Nephron (organoid): ENCODE measurements at regions not wholly inside any gene's neighbourhood (a gene's known extent, or its start where the extent isn't known, plus 50 kb on each side); places are given as distances from the start of the nearest gene placed in this dataset.
A peak's percentile ranks its signal among the peaks of the same experiment; 100 is the strongest.

ENCODE experiments used
- H3K27ac Mint-ChIP-seq, 3 experiments: 2 replicates each; pipeline ENCODE4 v1.8.0; 2020; ENCODE audit warnings: mixed read lengths in 3 of 3, mild to moderate bottlenecking in 2 of 3, moderate library complexity in 1 of 3
- H3K27me3 Mint-ChIP-seq: 2 replicates; pipeline ENCODE4 v1.8.0; 2021; ENCODE audit warnings: low read depth, mild to moderate bottlenecking, moderate library complexity, mixed read lengths
- H3K36me3 Mint-ChIP-seq: 2 replicates; pipeline ENCODE4 v1.8.0; 2020; ENCODE audit warnings: low read depth, mixed read lengths
- H3K4me1 Mint-ChIP-seq: 2 replicates; pipeline ENCODE4 v1.8.0; 2020; ENCODE audit warnings: mixed read lengths
- H3K4me3 Mint-ChIP-seq, 3 experiments: 2 replicates each; pipeline ENCODE4 v1.8.0; 2020; ENCODE audit warnings: mild to moderate bottlenecking in 3 of 3, mixed read lengths in 3 of 3, moderate library complexity in 2 of 3
- H3K9me3 Mint-ChIP-seq: 2 replicates; pipeline ENCODE4 v1.8.0; 2020; ENCODE audit warnings: mixed read lengths
- CTCF ChIP-seq, 3 experiments: fragments of 200-600 bp; sonication (generic); IDR thresholded peaks; one replicate each; pipeline ENCODE4 v1.5.0; 2021; ENCODE audit warnings: antibody characterized with exemption in 3 of 3; ENCODE audit not compliant: unreplicated experiment in 3 of 3

GRCh38 chr2:82395531-82395930 lies 2063.5 kb downstream of the SUCLG1 start:
- Mint-ChIP-seq H3K4me3 (no peak overlapping the region), H3K9me3 (no peaks in the 10 kb centered on the region), H3K27ac (no peak overlapping the region), H3K4me1 (no peaks in the 10 kb centered on the region), H3K36me3 (no peaks in the 10 kb centered on the region), H3K27me3 (no peaks in the 10 kb centered on the region)
- no peak for TF ChIP-seq CTCF (IDR thresholded peaks at IDR 0.05; ENCODE audit: unreplicated experiment in 3 of 3)

- Mint-ChIP-seq H3K4me3 (no peak overlapping the region), H3K36me3 (no peaks in the 10 kb centered on the region), H3K27ac (no peak overlapping the region), H3K4me1 (no peaks in the 10 kb centered on the region), H3K9me3 (no peaks in the 10 kb centered on the region), H3K27me3 (no peaks in the 10 kb centered on the region)
- TF ChIP-seq CTCF (IDR thresholded peaks at IDR 0.05; ENCODE audit: unreplicated experiment in 3 of 3), result no peak
Observed at GRCh38 chr2:82391386-82391785, 2067.7 kb downstream of the SUCLG1 start.

- Mint-ChIP-seq H3K27me3 (no peaks in the 10 kb centered on the region), H3K36me3 (no peaks in the 10 kb centered on the region), H3K4me1 (no peaks in the 10 kb centered on the region), H3K9me3 (no peaks in the 10 kb centered on the region), H3K4me3 (no peak overlapping the region), H3K27ac (no peak overlapping the region)
- TF ChIP-seq CTCF (IDR thresholded peaks at IDR 0.05; ENCODE audit: unreplicated experiment in 3 of 3), result no peak
Observed at GRCh38 chr2:82355622-82356021, 2051.1 kb upstream of the LRRTM1 start.

- H3K36me3 Mint-ChIP-seq, result no peaks in the 10 kb centered on the region
- H3K4me3 Mint-ChIP-seq, result no peak overlapping the region
- H3K9me3 Mint-ChIP-seq, result no peaks in the 10 kb centered on the region
- H3K4me1 Mint-ChIP-seq, result no peaks in the 10 kb centered on the region
- no peaks in the 10 kb centered on the region for H3K27me3 Mint-ChIP-seq
- TF ChIP-seq CTCF (IDR thresholded peaks at IDR 0.05; ENCODE audit: unreplicated experiment in 3 of 3), result no peak
- H3K27ac Mint-ChIP-seq, result no peak overlapping the region
Observed at GRCh38 chr2:82345910-82346309, 2041.4 kb upstream of the LRRTM1 start.

- H3K4me1 Mint-ChIP-seq, result no peaks in the 10 kb centered on the region
- H3K27ac Mint-ChIP-seq, result no peak overlapping the region
- no peaks in the 10 kb centered on the region for H3K27me3 Mint-ChIP-seq
- H3K9me3 Mint-ChIP-seq, result no peaks in the 10 kb centered on the region
- peak in 1 of 3 experiments; percentile 29 for TF ChIP-seq CTCF (IDR thresholded peaks at IDR 0.05; ENCODE audit: unreplicated experiment in 3 of 3)
- no peaks in the 10 kb centered on the region for H3K36me3 Mint-ChIP-seq
- H3K4me3 Mint-ChIP-seq, result no peak overlapping the region
Observed at GRCh38 chr2:82344670-82345069, 2040.1 kb upstream of the LRRTM1 start.

- Mint-ChIP-seq H3K4me1 (no peaks in the 10 kb centered on the region), H3K9me3 (no peaks in the 10 kb centered on the region), H3K4me3 (no peak overlapping the region), H3K36me3 (no peaks in the 10 kb centered on the region), H3K27me3 (no peaks in the 10 kb centered on the region), H3K27ac (no peak overlapping the region)
- TF ChIP-seq CTCF (IDR thresholded peaks at IDR 0.05; ENCODE audit: unreplicated experiment in 3 of 3), result no peak
Observed at GRCh38 chr2:82342356-82342755, 2037.8 kb upstream of the LRRTM1 start.
